IPS-NIHi7 (cell line): ENCODE measurements at regions not wholly inside any gene's neighbourhood (a gene's known extent, or its start where the extent isn't known, plus 50 kb on each side); places are given as distances from the start of the nearest gene placed in this dataset.
"Not testable (repeated sequence)": the region's sequence is repeated elsewhere in the genome, so short reads cannot be mapped to it uniquely, and the experiment has no call there.

Experiments used
- DNase-seq: peaks from one replicate; pipeline ENCODE4 v3.0.0; 2012; ENCODE audit warnings: mixed read lengths; ENCODE audit errors: extremely low spot score

DNA sequence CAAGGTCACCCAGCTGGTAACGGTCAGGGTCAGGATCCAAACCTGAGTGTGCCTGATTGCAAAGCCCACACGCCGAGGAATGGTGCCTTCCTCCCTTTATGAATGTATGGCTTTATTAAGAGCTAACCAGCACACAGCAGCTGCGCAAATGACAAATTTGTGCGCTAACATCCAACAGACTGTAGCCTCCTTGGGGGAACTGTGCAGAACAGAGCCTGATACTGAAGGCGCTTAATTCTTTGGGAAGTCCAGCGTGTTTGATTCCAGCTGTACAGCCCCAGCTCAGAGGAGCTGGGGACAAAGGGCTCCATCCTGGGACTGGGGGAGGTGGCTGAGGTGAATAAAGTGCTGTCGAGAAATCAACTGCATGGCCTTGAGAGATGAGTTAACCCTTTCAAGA, 75.7 kb upstream of the JARID2 start:
- DNase-seq, result no peak

DNA sequence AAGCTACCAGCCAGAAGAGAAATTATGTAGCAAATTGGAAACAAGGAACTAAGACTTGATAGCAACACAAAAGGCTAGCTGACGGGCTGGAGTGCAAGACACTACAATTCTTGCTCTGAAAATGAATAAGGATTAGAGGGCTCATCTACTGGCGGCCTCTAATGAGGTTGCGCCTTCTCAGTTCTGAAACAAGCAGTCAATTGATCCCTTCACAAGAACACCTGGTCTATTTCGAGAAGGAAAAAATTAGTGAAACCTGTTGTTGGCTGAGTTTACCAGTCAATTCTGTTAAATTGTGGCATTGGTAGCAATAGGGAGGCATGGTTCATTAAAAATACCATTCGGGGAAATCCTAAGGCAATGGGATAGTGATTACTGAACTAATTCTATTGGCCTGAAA, 74.8 kb upstream of the JARID2 start:
- DNase-seq, result no peak

DNA sequence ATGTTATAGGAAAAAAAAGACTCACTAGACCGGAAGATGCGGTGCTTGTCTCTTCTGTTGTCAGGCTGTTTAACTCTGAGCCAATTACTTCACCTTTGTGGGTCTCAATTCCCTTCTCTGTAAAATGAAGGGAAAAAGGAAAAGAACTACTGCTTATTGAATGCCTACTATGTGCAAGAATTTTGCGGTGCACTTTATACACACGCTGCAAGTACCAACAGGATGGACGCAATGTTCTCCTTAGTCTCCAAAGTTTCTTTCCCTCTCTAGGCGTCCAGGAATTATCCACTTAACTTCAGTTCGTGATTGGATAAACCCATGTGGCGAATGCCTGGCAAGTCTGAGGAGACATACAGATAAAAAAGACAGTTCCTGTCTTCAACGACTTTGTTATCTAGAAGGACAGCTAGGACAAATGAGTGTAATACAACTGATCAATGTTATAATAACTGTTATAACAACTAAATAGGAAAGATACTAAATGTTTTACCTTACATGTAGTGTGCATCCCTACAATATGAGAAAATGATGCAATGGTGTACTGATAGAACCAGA, 69.0 kb upstream of the JARID2 start:
- no peak for DNase-seq

DNA sequence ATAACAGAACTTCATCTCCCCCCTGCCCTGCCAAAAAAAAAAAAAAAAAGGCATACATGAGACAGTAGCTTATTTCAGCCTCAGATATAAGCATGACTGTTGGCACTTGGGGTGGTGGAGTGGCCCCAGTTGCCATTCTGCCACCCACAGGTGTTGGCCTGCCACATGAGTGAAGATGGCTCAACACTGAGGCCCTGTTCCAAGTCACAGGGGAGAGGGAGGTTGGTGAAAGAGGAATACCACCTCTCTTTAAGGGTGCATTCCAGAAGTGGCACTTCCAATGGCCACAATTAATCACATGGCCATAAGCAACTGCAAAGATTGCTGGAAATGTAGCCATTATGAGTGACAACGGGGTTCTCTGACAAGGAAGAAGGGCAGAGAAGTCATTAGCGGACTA, 61.9 kb upstream of the JARID2 start:
- DNase-seq, result no peak

DNA sequence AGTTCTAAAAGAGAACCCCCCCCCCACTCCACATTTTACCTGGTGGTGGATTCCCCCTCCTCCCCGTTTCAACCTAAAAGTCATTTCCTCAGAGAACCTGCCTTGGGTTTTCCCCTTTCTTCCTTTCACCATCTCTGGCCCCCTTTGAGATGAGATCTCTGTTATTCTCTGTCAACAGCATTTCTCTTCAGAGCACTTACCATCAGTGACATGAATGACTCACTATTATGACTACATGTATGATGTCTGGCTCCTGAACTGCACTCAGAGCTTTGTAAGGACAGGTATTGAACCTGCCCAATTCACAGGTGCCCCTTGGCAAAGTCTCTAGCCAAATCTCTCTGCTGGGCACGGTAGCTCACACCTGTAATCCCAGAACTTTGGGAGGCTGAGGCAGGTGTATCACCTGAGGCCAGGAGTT, 61.4 kb upstream of the JARID2 start:
- DNase-seq, result no peak

DNA sequence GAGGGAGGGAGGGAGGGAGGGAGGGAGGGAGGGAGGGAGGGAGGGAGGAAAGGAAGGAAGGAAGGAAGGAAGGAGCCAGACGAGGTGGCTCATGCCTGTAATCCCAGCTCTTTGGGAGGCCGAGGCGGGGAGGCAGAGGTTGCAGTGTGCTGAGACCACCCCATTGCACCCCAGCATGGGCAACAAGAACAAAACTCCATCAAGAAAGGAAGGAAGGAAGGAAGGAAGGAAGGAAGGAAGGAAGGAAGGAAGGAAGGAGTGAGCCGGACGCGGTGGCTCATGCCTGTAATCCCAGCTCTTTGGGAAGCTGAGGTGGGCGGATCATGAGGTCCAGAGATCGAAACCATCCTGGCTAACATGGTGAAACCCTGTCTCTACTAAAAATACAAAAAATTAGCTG, 60.8 kb upstream of the JARID2 start:
- not testable (repeated sequence) for DNase-seq

DNA sequence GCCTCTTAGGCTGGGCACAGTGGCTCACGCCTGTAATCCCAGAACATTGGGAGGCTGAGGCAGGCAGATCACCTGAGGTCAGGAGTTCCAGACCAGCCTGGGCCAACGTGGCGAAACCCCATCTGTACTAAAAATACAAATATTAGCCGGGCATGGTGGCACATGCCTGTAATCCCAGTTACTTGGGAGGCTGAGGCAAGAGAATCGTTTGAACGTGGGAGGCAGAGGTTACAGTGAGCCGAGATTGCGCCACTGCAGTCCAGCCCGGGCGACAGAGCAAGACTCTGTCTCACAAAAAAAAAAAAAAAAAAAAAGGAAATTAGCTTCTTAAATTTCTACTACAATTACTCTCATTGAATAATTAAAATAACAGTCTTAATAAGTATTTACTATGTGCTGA, 52.4 kb upstream of the JARID2 start:
- DNase-seq, result not testable (repeated sequence)

DNA sequence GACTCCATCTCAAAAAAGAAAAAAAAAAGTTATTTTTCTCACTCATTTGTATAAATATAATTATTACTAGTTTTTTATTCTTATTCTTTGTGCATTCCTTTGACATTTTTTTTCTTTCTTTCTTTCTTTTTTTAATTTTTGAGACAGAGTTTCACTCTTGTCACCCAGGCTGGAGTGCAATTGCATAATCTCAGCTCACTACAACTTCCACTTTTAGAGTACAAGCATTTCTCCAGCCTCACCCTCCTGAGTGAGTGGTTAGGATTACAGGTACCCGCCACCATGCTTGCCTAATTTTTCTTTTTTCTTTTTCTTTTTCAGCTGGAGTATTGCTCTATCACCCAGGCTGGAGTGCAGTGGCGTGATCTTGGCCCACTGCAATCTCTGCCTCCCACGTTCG, 51.4 kb upstream of the JARID2 start:
- no peak for DNase-seq
